CD14-positive monocyte (primary cell): ENCODE measurements at regions not wholly inside any gene's neighbourhood (a gene's known extent, or its start where the extent isn't known, plus 50 kb on each side); places are given as distances from the start of the nearest gene placed in this dataset.

Source experiments
- DNase-seq, 3 donors: peaks; one replicate each; pipeline ENCODE4 v3.0.0-alpha.2; 2011 to 2022
- H2AFZ ChIP-seq: 2 replicates; pipeline ENCODE4 v1.6.0; 2012; ENCODE audit warnings: mild to moderate bottlenecking, low read depth, low read length, inconsistent platforms; ENCODE audit not compliant: insufficient read depth, poor library complexity, severe bottlenecking
- H3K27ac ChIP-seq, 2 donors: 1 replicate in 1 of 2; 2 replicates in 1 of 2; pipeline ENCODE4 v1.5.1; 2012 to 2013; ENCODE audit warnings: low read length in 2 of 2, control low read depth in 1 of 2, inconsistent platforms in 1 of 2, low read depth in 1 of 2, mild to moderate bottlenecking in 1 of 2
- H3K27me3 ChIP-seq, 2 donors: one replicate each; pipeline versions ENCODE4 v1.6.0 to v1.6.1; 2011 to 2013; ENCODE audit warnings: low read length in 2 of 2; ENCODE audit not compliant: control insufficient read depth in 2 of 2, insufficient read depth in 2 of 2
- H3K36me3 ChIP-seq, 2 donors: replicated peaks in 1 of 2; 1 replicate in 1 of 2; 2 replicates in 1 of 2; pipeline versions ENCODE4 v1.5.1 to v1.6.1; 2012 to 2013; ENCODE audit warnings: low read length in 2 of 2, control low read depth in 1 of 2, inconsistent platforms in 1 of 2, mild to moderate bottlenecking in 1 of 2; ENCODE audit not compliant: insufficient read depth in 2 of 2, control insufficient read depth in 1 of 2
- H3K4me1 ChIP-seq, 2 donors: 1 replicate in 1 of 2; 2 replicates in 1 of 2; pipeline versions ENCODE4 v1.5.1 to v1.6.1; 2012 to 2013; ENCODE audit warnings: low read length in 2 of 2, control low read depth in 1 of 2, inconsistent platforms in 1 of 2, mild to moderate bottlenecking in 1 of 2, moderate library complexity in 1 of 2; ENCODE audit not compliant: insufficient read depth in 2 of 2, control insufficient read depth in 1 of 2
- H3K4me2 ChIP-seq: replicated peaks from 2 replicates; pipeline ENCODE3; 2012; ENCODE audit warnings: low read length, moderate library complexity, mild to moderate bottlenecking; ENCODE audit not compliant: poor library complexity, severe bottlenecking; ENCODE audit errors: extremely low read depth
- H3K4me3 ChIP-seq, 3 experiments: fragments of 200-600 bp in 1 of 3; sonication (generic) in 1 of 3; replicated peaks in 1 of 3; 1 replicate in 2 of 3; 2 replicates in 1 of 3; pipeline ENCODE4 v1.5.1; 2011 to 2013; ENCODE audit warnings: low read length in 3 of 3, mild to moderate bottlenecking in 3 of 3, control low read depth in 2 of 3, low read depth in 2 of 3, inconsistent platforms in 1 of 3, moderate library complexity in 1 of 3
- H3K79me2 ChIP-seq: 2 replicates; pipeline ENCODE4 v1.6.0; 2012; ENCODE audit warnings: mild to moderate bottlenecking, control low read depth, inconsistent platforms, low read length, moderate library complexity; ENCODE audit not compliant: insufficient read depth
- H3K9ac ChIP-seq: 2 replicates; pipeline ENCODE4 v1.6.0; 2017; ENCODE audit warnings: low read length, mild to moderate bottlenecking; ENCODE audit not compliant: insufficient read depth, poor library complexity, severe bottlenecking
- H3K9me3 ChIP-seq, 2 donors: replicated peaks in 1 of 2; 1 replicate in 1 of 2; 2 replicates in 1 of 2; pipeline versions ENCODE4 v1.5.1 to v1.6.1; 2012 to 2013; ENCODE audit warnings: low read length in 2 of 2, control low read depth in 1 of 2; ENCODE audit not compliant: control insufficient read depth in 1 of 2, insufficient read depth in 1 of 2
- H4K20me1 ChIP-seq: 2 replicates; pipeline ENCODE4 v1.6.0; 2012; ENCODE audit warnings: mild to moderate bottlenecking, low read length, control low read depth, moderate library complexity; ENCODE audit not compliant: insufficient read depth
- H3K27ac Mint-ChIP-seq, 7 donors: one replicate each; pipeline ENCODE4 v1.8.0; 2020; ENCODE audit warnings: mild to moderate bottlenecking in 7 of 7, mixed read lengths in 7 of 7, moderate library complexity in 6 of 7, inconsistent platforms in 2 of 7
- H3K27me3 Mint-ChIP-seq, 3 donors: one replicate each; pipeline ENCODE4 v1.8.0; 2021 to 2022; ENCODE audit warnings: low read depth in 3 of 3, mild to moderate bottlenecking in 3 of 3, mixed read lengths in 3 of 3, moderate library complexity in 3 of 3, inconsistent platforms in 1 of 3
- H3K36me3 Mint-ChIP-seq, 2 donors: one replicate each; pipeline ENCODE4 v1.8.0; 2020; ENCODE audit warnings: mixed read lengths in 2 of 2, inconsistent platforms in 1 of 2, mild to moderate bottlenecking in 1 of 2
- H3K4me1 Mint-ChIP-seq: one replicate; pipeline ENCODE4 v1.8.0; 2020; ENCODE audit warnings: mild to moderate bottlenecking, mixed read lengths
- H3K4me3 Mint-ChIP-seq, 2 donors: one replicate each; pipeline ENCODE4 v1.8.0; 2020; ENCODE audit warnings: mild to moderate bottlenecking in 2 of 2, mixed read lengths in 2 of 2, moderate library complexity in 1 of 2
- H3K9me3 Mint-ChIP-seq, 7 donors: one replicate each; pipeline ENCODE4 v1.8.0; 2020 to 2022; ENCODE audit warnings: mixed read lengths in 7 of 7, mild to moderate bottlenecking in 6 of 7, moderate library complexity in 6 of 7, inconsistent platforms in 2 of 7
- CTCF ChIP-seq: fragments of 200-600 bp; IDR thresholded peaks from one replicate; pipeline ENCODE4 v1.8.0; 2022; ENCODE audit warnings: antibody characterized with exemption, mild to moderate bottlenecking
- WGBS: methylation state at CpG from one replicate; pipeline ENCODE4 v1.1.5; 2013; ENCODE audit warnings: missing lambda C conversion rate; ENCODE audit not compliant: insufficient coverage; 5-methylcytosine and 5-hydroxymethylcytosine counted together
- intact Hi-C, 2 donors: fragments of 100-400 bp; cut with micrococcal nuclease; formaldehyde crosslinking; loops; one replicate each; pipeline versions ENCODE4 v1.15.0 to v1.15.1; 2023

DNA sequence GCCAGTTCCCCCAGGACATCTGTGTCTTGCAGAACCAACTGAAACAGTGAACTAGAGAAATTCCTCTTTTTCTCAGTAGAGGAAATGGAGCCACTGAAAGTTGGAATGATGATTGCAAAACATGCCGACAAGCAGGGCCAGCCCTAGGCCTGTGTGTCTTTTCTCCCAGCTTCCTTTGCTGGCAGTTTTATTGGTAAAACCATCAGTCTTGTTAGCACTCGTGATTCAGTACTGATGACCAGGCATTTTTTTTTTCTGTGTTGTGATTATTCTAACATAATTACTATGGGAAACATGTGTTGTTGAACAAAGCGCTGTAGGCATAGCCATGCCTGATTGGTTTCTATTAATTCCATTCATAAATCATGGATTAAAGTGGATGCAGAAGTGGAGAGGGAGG lies 620.7 kb downstream of the AACS start:
- WGBS: no CpG with 5 or more reads among the region's 3 CpGs

GRCh38 chr12:125687403-125687802 lies 622.2 kb downstream of the AACS start:
- H3K36me3 Mint-ChIP-seq: no peaks in the 10 kb centered on the region
- no peak overlapping the region for H3K27ac ChIP-seq
- H4K20me1 ChIP-seq: no peaks in the 10 kb centered on the region
- H3K4me3 ChIP-seq: no peak overlapping the region
- DNase-seq: no peak
- peaks cover 0 to 6% (median 1%) of the 10 kb centered on the region in 3 donors for H3K27me3 Mint-ChIP-seq
- no peaks in the 10 kb centered on the region for H3K9me3 ChIP-seq
- H3K4me1 Mint-ChIP-seq: peaks cover 1% of the 10 kb centered on the region
- no peaks in the 10 kb centered on the region for H3K36me3 ChIP-seq
- H3K4me1 ChIP-seq: no peaks in the 10 kb centered on the region
- no peaks in the 10 kb centered on the region for H3K27me3 ChIP-seq
- WGBS: 85% methylated on average over 3 of the region's 3 CpGs
- no peak overlapping the region for H3K4me2 ChIP-seq
- TF ChIP-seq CTCF: no peak
- no peak overlapping the region for H2AFZ ChIP-seq
- H3K9ac ChIP-seq: no peak overlapping the region
- peaks cover 0 to 6% (median 0%) of the 10 kb centered on the region in 7 donors for H3K9me3 Mint-ChIP-seq
- no peak overlapping the region for H3K27ac Mint-ChIP-seq
- H3K79me2 ChIP-seq: no peaks in the 10 kb centered on the region
- no peak overlapping the region for H3K4me3 Mint-ChIP-seq
- intact Hi-C loops: no loop called here

More for the DNA sequence above, 620.7 kb downstream of the AACS start:
- Mint-ChIP-seq H3K27ac (no peak overlapping the region), H3K9me3 (peaks cover 0 to 6% (median 0%) of the 10 kb centered on the region in 7 donors), H3K27me3 (peaks cover 0 to 6% (median 1%) of the 10 kb centered on the region in 3 donors), H3K4me1 (peaks cover 1% of the 10 kb centered on the region), H3K36me3 (no peaks in the 10 kb centered on the region), H3K4me3 (no peak overlapping the region)
- no peaks in the 10 kb centered on the region for H3K4me1 ChIP-seq
- intact Hi-C loops: no loop called here
- no peak overlapping the region for H3K4me3 ChIP-seq
- H3K27me3 ChIP-seq: no peaks in the 10 kb centered on the region
- no peak overlapping the region for H3K27ac ChIP-seq
- no peak for TF ChIP-seq CTCF
- H3K36me3 ChIP-seq: no peaks in the 10 kb centered on the region
- DNase-seq: no peak
- no peak overlapping the region for H3K9ac ChIP-seq
- H3K79me2 ChIP-seq: no peaks in the 10 kb centered on the region
- H4K20me1 ChIP-seq: no peaks in the 10 kb centered on the region
- no peak overlapping the region for H3K4me2 ChIP-seq
- H2AFZ ChIP-seq: no peak overlapping the region
- H3K9me3 ChIP-seq: no peaks in the 10 kb centered on the region
